Globus pallidus (tissue), 1 donor: ENCODE measurements at regions not wholly inside any gene's neighbourhood (a gene's known extent, or its start where the extent isn't known, plus 50 kb on each side); places are given as distances from the start of the nearest gene placed in this dataset.
A peak's percentile ranks its signal among the peaks of the same experiment; 100 is the strongest.
"Not testable (repeated sequence)": the region's sequence is repeated elsewhere in the genome, so short reads cannot be mapped to it uniquely, and the experiment has no call there.

Source experiments
- DNase-seq: peaks from one replicate; pipeline ENCODE4 v3.0.0-alpha.2; 2015; ENCODE audit warnings: low spot score

GRCh38 chr1:70671006-70671405, 259.9 kb downstream of the CTH start:
- DNase-seq, result no peak

- no peak for DNase-seq
These were observed 261.4 kb downstream of the CTH start for GRCh38 chr1:70672442-70672888.

- DNase-seq, result no peak
These were observed 264.0 kb downstream of the CTH start for GRCh38 chr1:70674941-70675685.

GRCh38 chr1:70675737-70676156, 264.7 kb downstream of the CTH start:
- no peak for DNase-seq

- DNase-seq, result peak; percentile 30
These were observed 274.5 kb downstream of the CTH start for GRCh38 chr1:70685300-70686286.

GRCh38 chr1:70688580-70688979, 277.5 kb downstream of the CTH start:
- DNase-seq, result no peak

GRCh38 chr1:70706381-70707037, 295.4 kb downstream of the CTH start:
- no peak for DNase-seq

GRCh38 chr1:70707214-70707613, 296.1 kb downstream of the CTH start:
- no peak for DNase-seq

GRCh38 chr1:70714149-70714548, 303.1 kb downstream of the CTH start:
- no peak for DNase-seq

- no peak for DNase-seq
These were observed 306.1 kb downstream of the CTH start for GRCh38 chr1:70717211-70717610.

- DNase-seq, result no peak
These were observed 306.6 kb downstream of the CTH start for GRCh38 chr1:70717656-70718055.

- no peak for DNase-seq
These were observed 307.1 kb downstream of the CTH start for GRCh38 chr1:70718086-70718630.

GRCh38 chr1:70719154-70719553, 308.1 kb downstream of the CTH start:
- no peak for DNase-seq

- no peak for DNase-seq
These were observed 309.0 kb downstream of the CTH start for GRCh38 chr1:70720109-70720508.

GRCh38 chr1:70720521-70720920, 309.5 kb downstream of the CTH start:
- no peak for DNase-seq

- DNase-seq, result no peak
These were observed 316.9 kb downstream of the CTH start for GRCh38 chr1:70727886-70728489.

GRCh38 chr1:70736518-70736917, 311.1 kb downstream of the PTGER3 start:
- not testable (repeated sequence) for DNase-seq

- DNase-seq, result no peak
These were observed 310.5 kb downstream of the PTGER3 start for GRCh38 chr1:70737125-70737524.

- no peak for DNase-seq
These were observed 309.0 kb downstream of the PTGER3 start for GRCh38 chr1:70738624-70739023.

GRCh38 chr1:70745199-70745598, 302.4 kb downstream of the PTGER3 start:
- DNase-seq, result no peak

GRCh38 chr1:70746062-70746461, 301.6 kb downstream of the PTGER3 start:
- DNase-seq, result not testable (repeated sequence)

GRCh38 chr1:70747123-70747522, 300.5 kb downstream of the PTGER3 start:
- DNase-seq, result not testable (repeated sequence)
